OCI-M2 (cell line): ENCODE measurements at regions not wholly inside any gene's neighbourhood (a gene's known extent, or its start where the extent isn't known, plus 50 kb on each side); places are given as distances from the start of the nearest gene placed in this dataset.

ENCODE experiments used
- DNase-seq: peaks from one replicate; lab custom pipeline; 2025; ENCODE audit not compliant: unreplicated experiment; lab: John Stamatoyannopoulos, UW

GRCh38 chr2:40886100-40886499 lies 434.2 kb upstream of the SLC8A1 start:
- DNase-seq: no peak

- DNase-seq: no peak
These were observed 434.8 kb upstream of the SLC8A1 start for GRCh38 chr2:40886655-40887054.

DNA sequence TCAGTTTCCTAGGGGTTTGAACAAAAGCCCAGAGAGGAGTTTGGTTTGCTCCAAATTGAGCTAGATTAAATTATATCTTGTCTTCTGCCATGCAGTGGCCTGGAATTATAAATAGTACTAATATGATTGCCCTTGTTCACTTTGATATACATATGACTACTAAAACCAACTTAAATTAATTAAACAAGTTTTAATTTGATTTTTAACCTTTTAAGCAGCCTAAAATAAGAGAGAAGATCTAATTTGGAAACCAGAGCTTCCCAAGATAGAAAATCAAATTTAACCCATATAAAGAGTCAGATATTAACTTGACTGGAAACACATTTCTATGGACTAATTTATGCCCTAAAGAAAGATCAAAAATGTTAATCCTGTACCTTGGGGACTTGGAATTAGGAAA lies 444.5 kb upstream of the SLC8A1 start:
- no peak for DNase-seq

GRCh38 chr2:40914666-40915065 lies 462.8 kb upstream of the SLC8A1 start:
- DNase-seq: no peak

- no peak for DNase-seq
These were observed 463.8 kb upstream of the SLC8A1 start for GRCh38 chr2:40915651-40916050.

GRCh38 chr2:40935349-40935748 lies 483.5 kb upstream of the SLC8A1 start:
- no peak for DNase-seq

GRCh38 chr2:40937284-40937683 lies 485.4 kb upstream of the SLC8A1 start:
- no peak for DNase-seq

DNA sequence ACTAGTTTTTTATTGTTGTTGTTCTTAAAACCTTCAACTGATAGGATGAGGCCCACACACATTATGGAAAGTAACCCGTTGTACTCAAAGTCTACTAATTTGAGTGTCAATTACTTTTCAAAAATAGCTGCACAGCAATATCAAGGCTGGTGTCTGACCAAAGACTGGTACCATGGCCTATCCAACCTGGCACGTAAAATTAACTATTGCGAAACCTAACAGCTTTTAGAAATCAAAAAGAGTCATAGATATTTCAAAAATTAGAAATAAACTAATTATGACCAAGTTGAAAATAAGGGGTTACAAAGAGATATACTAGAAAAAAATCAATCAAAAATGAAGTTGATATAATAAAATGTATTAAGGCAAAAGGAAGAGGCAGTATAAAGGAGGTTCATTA lies 501.5 kb upstream of the SLC8A1 start:
- no peak for DNase-seq

- no peak for DNase-seq
These were observed 503.2 kb upstream of the SLC8A1 start for GRCh38 chr2:40955042-40955441.

DNA sequence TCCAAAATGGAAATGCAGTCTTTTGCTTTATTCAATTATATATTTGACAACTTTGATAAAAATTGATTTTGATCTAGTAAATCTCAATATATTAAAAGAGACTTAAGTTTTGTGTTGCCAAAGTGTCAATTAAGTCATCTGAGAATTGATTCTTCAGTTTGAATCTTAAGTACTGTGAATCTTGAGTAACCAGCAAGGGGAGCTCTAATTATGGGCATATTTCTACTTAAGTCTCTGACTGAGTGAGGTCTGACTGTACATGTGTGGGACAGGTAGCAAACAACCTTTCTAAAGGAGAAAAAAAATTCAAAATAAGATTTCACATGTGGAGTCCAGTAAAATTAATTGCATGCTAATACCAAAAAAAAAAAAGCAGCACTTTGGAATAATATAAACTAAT lies 503.7 kb upstream of the SLC8A1 start:
- DNase-seq: no peak

DNA sequence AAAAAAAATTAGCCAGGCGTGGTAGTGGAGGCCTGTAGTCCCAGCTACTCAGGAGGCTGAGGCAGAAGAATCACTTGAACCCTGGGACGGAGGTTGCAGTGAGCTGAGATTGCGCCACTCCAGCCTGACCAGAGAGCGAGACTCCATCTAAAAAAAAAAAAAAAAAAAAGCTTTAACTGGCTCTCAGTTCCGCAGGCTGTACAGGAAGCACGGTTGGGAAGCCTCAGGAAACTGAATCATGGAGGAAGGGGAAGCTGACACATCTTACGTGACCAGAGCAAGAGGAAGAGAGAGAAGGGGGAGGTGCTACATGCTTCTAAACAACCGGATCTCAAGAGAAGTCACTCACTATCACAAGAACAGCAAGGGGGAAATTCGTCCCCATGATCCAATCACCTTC lies 505.6 kb upstream of the SLC8A1 start:
- DNase-seq: no peak

GRCh38 chr2:40962026-40962425 lies 510.1 kb upstream of the SLC8A1 start:
- no peak for DNase-seq

DNA sequence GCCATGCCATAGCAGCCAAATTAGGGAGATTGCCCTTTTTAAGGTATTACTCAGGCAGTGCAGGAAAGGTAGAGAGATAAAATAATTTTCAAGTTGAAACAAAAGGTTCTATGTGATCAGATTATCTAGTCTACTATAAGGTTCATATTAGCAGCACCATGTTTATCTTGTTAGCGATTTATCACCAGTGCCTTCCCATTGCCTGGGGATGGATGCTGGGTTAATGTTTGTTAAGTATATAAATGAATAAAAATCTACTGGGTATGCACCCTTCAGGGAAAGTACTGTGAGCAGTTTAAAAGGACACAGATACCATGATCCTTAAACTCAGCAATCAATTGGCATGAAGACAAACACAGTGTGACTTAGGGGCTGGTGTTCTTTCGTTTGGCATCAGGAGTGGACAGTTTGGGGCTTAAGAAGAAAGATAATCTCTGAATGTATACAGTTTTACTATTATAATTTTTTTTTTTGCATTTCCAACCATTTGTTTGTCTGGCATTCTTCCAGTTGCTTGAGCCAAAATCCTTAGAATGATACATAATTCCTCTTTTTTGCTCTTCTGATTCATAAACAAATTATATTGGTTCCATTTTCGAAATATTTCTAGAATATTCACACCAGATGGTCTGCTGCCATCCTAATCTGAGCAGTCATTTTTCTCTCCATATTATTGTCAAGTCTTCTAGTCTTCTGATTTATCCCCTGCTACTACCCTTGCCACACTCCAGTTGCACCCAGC lies 512.8 kb upstream of the SLC8A1 start:
- no peak for DNase-seq

DNA sequence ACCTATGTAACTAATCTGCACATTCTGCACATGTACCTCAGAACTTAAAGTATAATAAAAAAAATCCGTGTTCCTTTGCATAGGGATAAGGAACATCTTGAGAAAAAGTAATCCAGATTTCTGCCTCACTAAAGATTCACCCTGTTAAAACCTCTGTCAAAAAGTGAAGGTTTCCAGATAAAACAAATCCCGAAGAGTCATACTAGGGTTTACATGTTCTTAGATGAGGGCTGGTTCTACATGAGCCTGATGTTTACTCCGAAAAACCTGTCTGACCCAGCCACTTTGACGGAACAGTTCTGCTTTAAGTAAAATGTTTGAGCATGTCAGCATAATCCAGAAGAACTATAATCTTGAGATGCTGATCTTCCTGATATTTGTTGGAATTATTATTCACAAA lies 515.6 kb upstream of the SLC8A1 start:
- no peak for DNase-seq

GRCh38 chr2:40975151-40975550 lies 523.3 kb upstream of the SLC8A1 start:
- no peak for DNase-seq

DNA sequence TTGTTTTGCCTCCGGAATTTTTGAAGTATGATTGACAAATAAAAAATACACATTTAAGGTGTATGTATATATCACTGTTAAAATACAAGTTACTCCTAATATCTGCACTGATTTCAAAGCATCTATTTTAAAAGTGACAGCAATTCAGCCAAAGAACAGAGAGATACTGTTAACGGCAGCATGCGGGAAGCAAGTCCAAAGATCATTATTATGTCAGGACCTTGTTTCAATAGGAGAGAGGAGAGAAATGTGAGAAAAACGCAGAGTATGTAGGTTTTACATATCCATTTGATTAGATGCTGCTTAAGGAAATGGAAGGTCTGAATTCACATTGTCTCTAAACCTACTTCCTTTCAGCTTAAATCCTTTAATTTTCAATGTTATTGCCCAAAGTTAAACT lies 545.5 kb upstream of the SLC8A1 start:
- no peak for DNase-seq

DNA sequence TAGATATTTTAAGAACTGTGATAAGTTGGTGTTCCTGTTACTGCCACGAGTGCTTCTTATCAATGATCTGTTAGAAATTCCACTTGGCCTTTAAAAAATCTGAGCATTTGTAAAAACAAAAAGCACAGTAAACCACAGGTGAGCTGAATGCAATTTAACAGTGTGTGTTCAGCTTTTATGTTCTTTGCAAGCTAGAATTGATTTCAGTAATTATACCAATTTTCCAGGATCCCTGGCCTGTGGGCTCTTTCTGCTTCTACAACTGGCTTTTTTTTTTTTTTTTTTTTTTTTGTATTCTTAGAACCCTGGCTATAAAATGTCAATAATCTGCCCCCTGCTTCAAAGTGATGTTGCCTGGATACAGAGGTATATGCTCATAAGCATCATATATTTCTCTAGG lies 548.5 kb upstream of the SLC8A1 start:
- no peak for DNase-seq

DNA sequence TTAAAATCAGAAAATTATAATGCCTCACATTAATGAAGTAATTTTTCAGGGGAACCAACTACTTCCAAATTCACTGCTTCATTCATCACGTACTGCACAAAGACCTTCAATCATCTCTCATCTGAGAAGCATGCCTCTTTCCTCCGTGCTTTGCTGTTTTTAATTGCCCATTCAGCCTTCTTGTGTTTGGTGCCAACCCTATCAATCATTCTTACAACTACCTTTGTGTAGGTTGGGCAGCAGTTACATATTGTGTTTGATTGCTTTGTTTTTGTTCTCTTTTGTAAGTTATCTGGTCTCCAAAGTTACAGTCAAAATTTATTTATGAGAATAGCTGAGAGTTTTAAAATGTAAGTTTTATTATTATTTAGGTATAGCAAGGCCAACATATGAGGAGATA lies 549.0 kb upstream of the SLC8A1 start:
- DNase-seq: no peak

GRCh38 chr2:41004700-41005099 lies 552.8 kb upstream of the SLC8A1 start:
- DNase-seq: no peak

GRCh38 chr2:41020358-41020757 lies 568.5 kb upstream of the SLC8A1 start:
- no peak for DNase-seq

- no peak for DNase-seq
These were observed 572.9 kb upstream of the SLC8A1 start for GRCh38 chr2:41024816-41025215.

GRCh38 chr2:41026613-41027012 lies 574.7 kb upstream of the SLC8A1 start:
- no peak for DNase-seq

DNA sequence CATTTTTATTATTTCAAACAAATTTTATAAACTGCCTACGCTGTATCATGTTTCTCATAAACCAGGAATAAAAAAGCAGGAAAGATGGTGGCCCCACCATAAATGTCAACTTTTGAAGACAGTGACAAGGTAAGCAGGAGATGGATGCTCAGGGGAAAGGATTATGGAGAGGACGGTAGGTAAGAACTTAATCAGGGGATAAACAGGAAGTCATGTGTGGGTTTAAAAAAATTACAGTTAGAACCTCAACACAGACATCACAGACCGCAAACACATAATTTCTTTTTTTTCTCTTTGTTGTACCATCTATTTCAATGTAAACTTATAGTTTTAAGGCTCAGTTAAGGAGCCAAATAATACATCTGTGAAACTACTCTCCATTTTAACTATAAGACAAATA lies 575.2 kb upstream of the SLC8A1 start:
- no peak for DNase-seq
